OCI-LY7 (cell line): ENCODE measurements at regions not wholly inside any gene's neighbourhood (a gene's known extent, or its start where the extent isn't known, plus 50 kb on each side); places are given as distances from the start of the nearest gene placed in this dataset.

ENCODE experiments used
- BruUV-seq: library from RNA; stranded (reverse); fragments of 400-500 nt; replicated peaks from 2 replicates; lab custom pipeline; 2021; lab: Mats Ljungman, UMichigan
- CTCF ChIA-PET: fragments of 300-600 bp; sonication (Branson Sonifier 250); formaldehyde crosslinking; loops from one replicate; lab custom pipeline; 2022; ENCODE audit warnings: antibody characterized with exemption; ENCODE audit not compliant: unreplicated experiment; lab: Charles Lee
- POLR2A ChIA-PET: fragments of 300-600 bp; sonication (Branson Sonifier 250); formaldehyde crosslinking; loops from one replicate; lab custom pipeline; 2022; ENCODE audit warnings: antibody characterized with exemption; lab: Charles Lee
- DNase-seq: peaks from one replicate; pipeline ENCODE4 v3.0.0-alpha.2; 2015; ENCODE audit warnings: low spot score
- H2AFZ ChIP-seq: fragments of 200-600 bp; sonication (generic), shearing (Covaris generic); 2 replicates; pipeline ENCODE4 v1.6.1; 2014; ENCODE audit warnings: mild to moderate bottlenecking, antibody characterized with exemption, low read length, moderate library complexity
- H3K27ac ChIP-seq: fragments of 200-600 bp; sonication (generic); 2 replicates; pipeline ENCODE4 v1.5.1; 2014; ENCODE audit warnings: mixed run types, low read depth, mild to moderate bottlenecking, moderate library complexity, low read length, inconsistent platforms; ENCODE audit not compliant: poor library complexity, severe bottlenecking
- H3K36me3 ChIP-seq: fragments of 200-600 bp; sonication (generic); 2 replicates; pipeline ENCODE4 v1.6.1; 2014; ENCODE audit warnings: mild to moderate bottlenecking, antibody characterized with exemption, low read length, moderate library complexity, mixed read lengths; ENCODE audit not compliant: insufficient read depth
- H3K4me1 ChIP-seq: fragments of 200-600 bp; sonication (generic); 2 replicates; pipeline ENCODE4 v1.5.1; 2014; ENCODE audit warnings: mild to moderate bottlenecking, low read length; ENCODE audit not compliant: insufficient read depth, poor library complexity, severe bottlenecking
- H3K4me2 ChIP-seq: fragments of 200-600 bp; sonication (generic); 2 replicates; pipeline ENCODE4 v1.6.1; 2014; ENCODE audit warnings: mild to moderate bottlenecking, low read length
- H3K4me3 ChIP-seq: fragments of 200-600 bp; sonication (generic); 2 replicates; pipeline ENCODE4 v1.5.1; 2014; ENCODE audit warnings: mild to moderate bottlenecking, low read depth, low read length; ENCODE audit not compliant: poor library complexity, severe bottlenecking
- H3K79me2 ChIP-seq: fragments of 200-600 bp; sonication (generic); 2 replicates; pipeline ENCODE4 v1.6.1; 2016; ENCODE audit warnings: low read depth, mild to moderate bottlenecking, low read length, moderate library complexity, mixed read lengths; ENCODE audit not compliant: insufficient read depth
- H3K9me2 ChIP-seq: fragments of 200-600 bp; sonication (generic); 2 replicates; pipeline ENCODE4 v1.6.1; 2016; ENCODE audit warnings: mild to moderate bottlenecking, low read length, mixed read lengths; ENCODE audit not compliant: insufficient read depth
- H3K9me3 ChIP-seq: fragments of 200-600 bp; sonication (generic); 2 replicates; pipeline ENCODE4 v1.6.1; 2014; ENCODE audit warnings: mild to moderate bottlenecking, mixed run types, low read length, mixed read lengths
- H4K20me1 ChIP-seq: fragments of 200-600 bp; sonication (generic); 2 replicates; pipeline ENCODE4 v1.6.1; 2014; ENCODE audit warnings: mild to moderate bottlenecking, antibody characterized with exemption, low read length, moderate library complexity, mixed read lengths; ENCODE audit not compliant: insufficient read depth
- CTCF ChIP-seq: fragments of 200-600 bp; sonication (generic); conservative IDR thresholded peaks from 2 replicates; pipeline ENCODE4 v1.5.1; 2014; ENCODE audit warnings: mild to moderate bottlenecking, antibody characterized with exemption, low read length, moderate library complexity, mixed read lengths
- EZH2phosphoT487 ChIP-seq: fragments of 200-600 bp; sonication (generic); IDR thresholded peaks from 2 replicates; pipeline ENCODE4 v1.6.1; 2018; ENCODE audit warnings: low read depth, borderline replicate concordance, mild to moderate bottlenecking, mixed run types, antibody characterized with exemption, low read length, moderate library complexity, mixed read lengths
- intact Hi-C: fragments of 100-400 bp; cut with micrococcal nuclease; formaldehyde crosslinking; loops from one replicate; pipeline ENCODE4 v1.10.0; 2022; ENCODE audit not compliant: unreplicated experiment

GRCh38 chr12:58064666-58065065 lies 123.3 kb downstream of the ATP23 start:
- H3K9me2 ChIP-seq, result no peaks in the 10 kb centered on the region
- no peaks in the 10 kb centered on the region for H3K36me3 ChIP-seq
- H2AFZ ChIP-seq, result no peak overlapping the region
- ChIA-PET CTCF (no interaction called here), POLR2A (no interaction called here)
- no TSS peak for BruUV-seq
- no peak overlapping the region for H3K4me3 ChIP-seq
- H3K4me1 ChIP-seq, result no peaks in the 10 kb centered on the region
- no peaks in the 10 kb centered on the region for H3K9me3 ChIP-seq
- no peak overlapping the region for H3K4me2 ChIP-seq
- intact Hi-C loops, result no loop called here
- H4K20me1 ChIP-seq, result no peaks in the 10 kb centered on the region
- DNase-seq, result no peak
- no peaks in the 10 kb centered on the region for H3K79me2 ChIP-seq
- no peak overlapping the region for H3K27ac ChIP-seq
- TF ChIP-seq EZH2phosphoT487, result no peak
- no peak for TF ChIP-seq CTCF

GRCh38 chr12:58066296-58066695 lies 124.9 kb downstream of the ATP23 start:
- BruUV-seq, result no TSS peak
- Histone ChIP-seq H3K9me2 (no peaks in the 10 kb centered on the region), H3K4me2 (no peak overlapping the region), H3K9me3 (no peaks in the 10 kb centered on the region), H3K79me2 (no peaks in the 10 kb centered on the region), H3K36me3 (no peaks in the 10 kb centered on the region), H4K20me1 (no peaks in the 10 kb centered on the region), H3K4me3 (no peak overlapping the region), H3K27ac (no peak overlapping the region), H3K4me1 (no peaks in the 10 kb centered on the region), H2AFZ (no peak overlapping the region)
- intact Hi-C loops, result no loop called here
- ChIA-PET POLR2A (no interaction called here), CTCF (no interaction called here)
- TF ChIP-seq CTCF, result no peak
- no peak for TF ChIP-seq EZH2phosphoT487
- DNase-seq, result no peak

- ChIA-PET CTCF (no interaction called here), POLR2A (no interaction called here)
- Histone ChIP-seq H4K20me1 (no peaks in the 10 kb centered on the region), H3K4me2 (no peak overlapping the region), H3K4me1 (no peaks in the 10 kb centered on the region), H3K27ac (no peak overlapping the region), H3K9me2 (no peaks in the 10 kb centered on the region), H2AFZ (no peak overlapping the region), H3K79me2 (no peaks in the 10 kb centered on the region), H3K36me3 (no peaks in the 10 kb centered on the region), H3K4me3 (no peak overlapping the region), H3K9me3 (no peaks in the 10 kb centered on the region)
- intact Hi-C loops, result no loop called here
- BruUV-seq, result no TSS peak
- no peak for DNase-seq
- no peak for TF ChIP-seq CTCF
- TF ChIP-seq EZH2phosphoT487, result no peak
These were observed 126.4 kb downstream of the ATP23 start for GRCh38 chr12:58067610-58068387.
